ENCODE measurements at regions not wholly inside any gene's neighbourhood (a gene's known extent, or its start where the extent isn't known, plus 50 kb on each side); places are given as distances from the start of the nearest gene placed in this dataset.
"Not testable (repeated sequence)": the region's sequence is repeated elsewhere in the genome, so short reads cannot be mapped to it uniquely, and the experiment has no call there.

GRCh38 chr1:79517470-79518224 lies 511.1 kb upstream of the ADGRL4 start:
- peak; percentile 11 for DNase-seq (ENCODE audit: low spot score)

GRCh38 chr1:79507770-79508169 lies 501.2 kb upstream of the ADGRL4 start:
- DNase-seq (ENCODE audit: low spot score) = no peak

GRCh38 chr1:79501153-79501552 lies 494.6 kb upstream of the ADGRL4 start:
- DNase-seq (ENCODE audit: low spot score) = no peak

GRCh38 chr1:79499541-79499940 lies 493.0 kb upstream of the ADGRL4 start:
- no peak for DNase-seq (ENCODE audit: low spot score)

- DNase-seq (ENCODE audit: low spot score) = peak; percentile 15
These were observed 490.8 kb upstream of the ADGRL4 start for GRCh38 chr1:79497193-79497773.

GRCh38 chr1:79496129-79496528 lies 489.6 kb upstream of the ADGRL4 start:
- no peak for DNase-seq (ENCODE audit: low spot score)

- not testable (repeated sequence) for DNase-seq (ENCODE audit: low spot score)
These were observed 487.2 kb upstream of the ADGRL4 start for GRCh38 chr1:79493702-79494101.

- not testable (repeated sequence) for DNase-seq (ENCODE audit: low spot score)
These were observed 482.1 kb upstream of the ADGRL4 start for GRCh38 chr1:79488572-79489121.

GRCh38 chr1:79478728-79479373 lies 472.3 kb upstream of the ADGRL4 start:
- no peak for DNase-seq (ENCODE audit: low spot score)

GRCh38 chr1:79478160-79478559 lies 471.6 kb upstream of the ADGRL4 start:
- no peak for DNase-seq (ENCODE audit: low spot score)

GRCh38 chr1:79472067-79472656 lies 465.6 kb upstream of the ADGRL4 start:
- DNase-seq (ENCODE audit: low spot score) = no peak

- DNase-seq (ENCODE audit: low spot score) = no peak
These were observed 462.6 kb upstream of the ADGRL4 start for GRCh38 chr1:79469139-79469538.

- no peak for DNase-seq (ENCODE audit: low spot score)
These were observed 454.4 kb upstream of the ADGRL4 start for GRCh38 chr1:79460773-79461436.

- no peak for DNase-seq (ENCODE audit: low spot score)
These were observed 451.2 kb upstream of the ADGRL4 start for GRCh38 chr1:79457562-79458224.

GRCh38 chr1:79448426-79448825 lies 441.9 kb upstream of the ADGRL4 start:
- DNase-seq (ENCODE audit: low spot score) = no peak

- no peak for DNase-seq (ENCODE audit: low spot score)
These were observed 434.7 kb upstream of the ADGRL4 start for GRCh38 chr1:79441238-79441637.

- DNase-seq (ENCODE audit: low spot score) = no peak
These were observed 431.0 kb upstream of the ADGRL4 start for GRCh38 chr1:79437540-79437939.

- DNase-seq (ENCODE audit: low spot score) = no peak
These were observed 424.8 kb upstream of the ADGRL4 start for GRCh38 chr1:79431340-79431739.

GRCh38 chr1:79430437-79430836 lies 423.9 kb upstream of the ADGRL4 start:
- DNase-seq (ENCODE audit: low spot score) = no peak

GRCh38 chr1:79422726-79423125 lies 416.2 kb upstream of the ADGRL4 start:
- DNase-seq (ENCODE audit: low spot score) = no peak

- DNase-seq (ENCODE audit: low spot score) = no peak
These were observed 392.0 kb upstream of the ADGRL4 start for GRCh38 chr1:79398501-79398900.

GRCh38 chr1:79396901-79397300 lies 390.4 kb upstream of the ADGRL4 start:
- no peak for DNase-seq (ENCODE audit: low spot score)
